B cell (primary cell): ENCODE measurements at regions not wholly inside any gene's neighbourhood (a gene's known extent, or its start where the extent isn't known, plus 50 kb on each side); places are given as distances from the start of the nearest gene placed in this dataset.

Experiments used
- ATAC-seq: fragments of 200-7000 bp; cut with Tn5 transposase; one replicate; pipeline ENCODE4 v1.10.0; 2021; ENCODE audit warnings: low read depth, mild to moderate bottlenecking, moderate number of reproducible peaks, moderate library complexity
- CTCF ChIA-PET: fragments of 350-600 bp; sonication (Branson Sonifier 250); formaldehyde crosslinking; loops from one replicate; lab custom pipeline; 2021; ENCODE audit warnings: antibody characterized with exemption, inconsistent platforms; lab: Charles Lee
- POLR2A ChIA-PET: fragments of 350-600 bp; sonication (Branson Sonifier 250); formaldehyde crosslinking; loops from one replicate; lab custom pipeline; 2021; ENCODE audit warnings: antibody characterized with exemption; lab: Charles Lee
- DNase-seq: peaks from one replicate; pipeline ENCODE4 v3.0.0; 2013
- H2AFZ ChIP-seq: 2 replicates; pipeline ENCODE4 v1.6.1; 2012; ENCODE audit warnings: mild to moderate bottlenecking, low read depth, low read length; ENCODE audit not compliant: insufficient read depth, poor library complexity, severe bottlenecking
- H3K27ac ChIP-seq, 2 donors: 1 replicate in 1 of 2; 2 replicates in 1 of 2; pipeline ENCODE4 v1.5.1; 2012 to 2013; ENCODE audit warnings: low read length in 2 of 2, mild to moderate bottlenecking in 2 of 2, moderate library complexity in 1 of 2
- H3K27me3 ChIP-seq, 4 experiments: fragments of 200-600 bp in 1 of 4; sonication (generic) in 1 of 4; replicated peaks in 1 of 4; 1 replicate in 2 of 4; 2 replicates in 2 of 4; pipeline versions ENCODE4 v1.6.1 to v1.7.0; 2013 to 2016; ENCODE audit warnings: low read length in 3 of 4, mild to moderate bottlenecking in 2 of 4, mixed read lengths in 1 of 4, moderate library complexity in 1 of 4; ENCODE audit not compliant: insufficient read depth in 4 of 4, control insufficient read depth in 3 of 4; ENCODE audit errors: control extremely low read depth in 1 of 4
- H3K36me3 ChIP-seq, 2 experiments: replicated peaks in 1 of 2; 1 replicate in 1 of 2; 2 replicates in 1 of 2; pipeline versions ENCODE4 v1.6.1 to v1.7.1; 2013; ENCODE audit warnings: low read length in 1 of 2; ENCODE audit not compliant: insufficient read depth in 2 of 2, control insufficient read depth in 1 of 2; ENCODE audit errors: control extremely low read depth in 1 of 2, extremely low read depth in 1 of 2
- H3K4me1 ChIP-seq, 2 donors: fragments of 200-600 bp in 1 of 2; sonication (generic) in 1 of 2; 1 replicate in 1 of 2; 2 replicates in 1 of 2; pipeline versions ENCODE4 v1.5.1 to v1.6.1; 2013 to 2017; ENCODE audit warnings: low read length in 2 of 2; ENCODE audit not compliant: control insufficient read depth in 2 of 2, insufficient read depth in 2 of 2
- H3K4me2 ChIP-seq: replicated peaks from 2 replicates; pipeline ENCODE3; 2012; ENCODE audit warnings: mild to moderate bottlenecking, low read depth, low read length; ENCODE audit not compliant: poor library complexity, severe bottlenecking
- H3K4me3 ChIP-seq, 5 experiments: fragments of 200-600 bp in 1 of 5; sonication (generic) in 1 of 5; 1 replicate in 3 of 5; 2 replicates in 2 of 5; pipeline versions ENCODE4 v1.5.1 to v1.7.0; 2011 to 2016; ENCODE audit warnings: low read length in 4 of 5, mild to moderate bottlenecking in 4 of 5, low read depth in 2 of 5, control low read depth in 1 of 5, moderate library complexity in 1 of 5; ENCODE audit not compliant: insufficient read depth in 1 of 5; ENCODE audit errors: control extremely low read depth in 1 of 5, extremely low read depth in 1 of 5
- H3K79me2 ChIP-seq: fragments of 200-600 bp; sonication (generic); one replicate; pipeline ENCODE4 v1.6.0; 2016; ENCODE audit warnings: low read length; ENCODE audit not compliant: control insufficient read depth, insufficient read depth
- H3K9ac ChIP-seq: fragments of 200-600 bp; sonication (generic); 2 replicates; pipeline ENCODE4 v1.6.1; 2017; ENCODE audit warnings: mild to moderate bottlenecking, low read length, moderate library complexity
- H3K9me3 ChIP-seq, 3 donors: one replicate each; pipeline versions ENCODE4 v1.6.1 to v1.7.1; 2013; ENCODE audit warnings: low read length in 2 of 3; ENCODE audit not compliant: control insufficient read depth in 2 of 3, insufficient read depth in 1 of 3; ENCODE audit errors: control extremely low read depth in 1 of 3
- H4K20me1 ChIP-seq: 2 replicates; pipeline ENCODE4 v1.6.0; 2012; ENCODE audit warnings: mild to moderate bottlenecking, low read length; ENCODE audit not compliant: insufficient read depth, control insufficient read depth, poor library complexity, severe bottlenecking
- H3K27ac Mint-ChIP-seq: one replicate; pipeline ENCODE4 v1.8.0; 2021; ENCODE audit warnings: mixed read lengths
- H3K27me3 Mint-ChIP-seq: one replicate; pipeline ENCODE4 v1.8.0; 2021; ENCODE audit warnings: mixed read lengths
- H3K4me1 Mint-ChIP-seq: one replicate; pipeline ENCODE4 v1.8.0; 2021; ENCODE audit warnings: mixed read lengths
- H3K4me3 Mint-ChIP-seq: one replicate; pipeline ENCODE4 v1.8.0; 2021; ENCODE audit warnings: mixed read lengths
- H3K9me3 Mint-ChIP-seq: one replicate; pipeline ENCODE4 v1.8.0; 2022; ENCODE audit warnings: mixed read lengths; ENCODE audit not compliant: insufficient read depth
- CTCF ChIP-seq: fragments of 200-600 bp; IDR thresholded peaks from one replicate; pipeline ENCODE4 v1.8.0; 2022; ENCODE audit warnings: antibody characterized with exemption, mild to moderate bottlenecking
- EZH2 ChIP-seq: IDR thresholded peaks from 2 replicates; pipeline ENCODE4 v1.6.1; 2012; ENCODE audit warnings: borderline replicate concordance, low read depth, mild to moderate bottlenecking, moderate library complexity, low read length; ENCODE audit not compliant: insufficient read depth, poor library complexity, severe bottlenecking
- WGBS: methylation state at CpG from one replicate; pipeline ENCODE4 v1.1.5; 2013; ENCODE audit warnings: missing lambda C conversion rate; ENCODE audit not compliant: insufficient coverage; 5-methylcytosine and 5-hydroxymethylcytosine counted together
- intact Hi-C: fragments of 100-400 bp; cut with micrococcal nuclease; formaldehyde crosslinking; loops from one replicate; pipeline ENCODE4 v1.10.0; 2022

GRCh38 chr14:31978423-31978822, 98.7 kb upstream of the ARHGAP5 start:
- intact Hi-C loops, result no loop called here

DNA sequence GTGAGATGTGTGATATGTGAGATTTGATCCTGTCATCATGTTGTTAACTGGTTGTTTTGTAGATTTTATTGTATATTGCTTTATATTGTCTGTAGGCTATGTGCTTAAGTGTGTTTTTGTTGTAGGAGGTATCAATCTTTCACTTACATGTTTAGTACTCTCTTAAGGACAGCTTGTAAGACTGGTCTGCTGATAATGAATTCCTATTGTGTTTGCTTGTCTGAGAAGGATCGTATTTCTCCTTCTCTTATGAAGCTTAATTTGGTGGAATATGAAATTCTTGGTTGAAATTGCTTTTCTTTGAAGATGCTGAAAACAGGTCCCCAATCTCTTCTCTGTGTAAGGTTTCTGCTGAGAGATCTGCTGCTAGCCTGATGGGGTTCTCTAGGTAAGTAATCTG, 94.5 kb upstream of the ARHGAP5 start:
- Mint-ChIP-seq H3K27ac (no peak overlapping the region), H3K9me3 (peaks cover 11% of the 10 kb centered on the region), H3K27me3 (peaks cover 3% of the 10 kb centered on the region), H3K4me1 (no peaks in the 10 kb centered on the region), H3K4me3 (no peak overlapping the region)
- Histone ChIP-seq H3K9ac (no peak overlapping the region), H3K4me3 (no peak overlapping the region), H4K20me1 (no peaks in the 10 kb centered on the region), H3K4me1 (no peaks in the 10 kb centered on the region), H3K4me2 (no peak overlapping the region), H3K9me3 (peaks cover 0 to 9% (median 4%) of the 10 kb centered on the region in 3 donors), H3K36me3 (no peaks in the 10 kb centered on the region), H2AFZ (no peak overlapping the region), H3K27me3 (no peaks in the 10 kb centered on the region), H3K27ac (no peak overlapping the region), H3K79me2 (no peaks in the 10 kb centered on the region)
- ChIA-PET CTCF (no interaction called here), POLR2A (no interaction called here)
- TF ChIP-seq EZH2 (no peak), CTCF (no peak)
- ATAC-seq (no peak), DNase-seq (no peak)
- intact Hi-C loops, result no loop called here
- 100% methylated on average over 1 of the region's 1 CpG for WGBS

More at GRCh38 chr14:31978423-31978822, 98.7 kb upstream of the ARHGAP5 start:
- ChIA-PET CTCF (no interaction called here), POLR2A (no interaction called here)
- Histone ChIP-seq H3K4me1 (no peaks in the 10 kb centered on the region), H3K9ac (no peak overlapping the region), H3K4me3 (no peak overlapping the region), H4K20me1 (no peaks in the 10 kb centered on the region), H3K27me3 (no peaks in the 10 kb centered on the region), H3K9me3 (peaks cover 0 to 17% (median 11%) of the 10 kb centered on the region in 3 donors), H3K4me2 (no peak overlapping the region), H3K36me3 (no peaks in the 10 kb centered on the region), H3K27ac (no peak overlapping the region), H2AFZ (no peak overlapping the region), H3K79me2 (no peaks in the 10 kb centered on the region)
- no peak for ATAC-seq
- no peaks in the 10 kb centered on the region for H3K4me1 Mint-ChIP-seq
- peaks cover 3% of the 10 kb centered on the region for H3K27me3 Mint-ChIP-seq
- DNase-seq, result no peak
- H3K4me3 Mint-ChIP-seq, result no peak overlapping the region
- no peak for TF ChIP-seq EZH2
- no peak for TF ChIP-seq CTCF
- peaks cover 11% of the 10 kb centered on the region for H3K9me3 Mint-ChIP-seq
- H3K27ac Mint-ChIP-seq, result no peak overlapping the region
- WGBS, result no CpG with 5 or more reads among the region's 3 CpGs
